ENCODE measurements at regions not wholly inside any gene's neighbourhood (a gene's known extent, or its start where the extent isn't known, plus 50 kb on each side); places are given as distances from the start of the nearest gene placed in this dataset.

- TF ChIP-seq CTCF (IDR thresholded peaks at IDR 0.05) = no peak
- Histone ChIP-seq H3K27ac (no peak overlapping the region), H3K4me3 (ENCODE audit: low read depth, low read length) (no peak overlapping the region), H3K27me3 (ENCODE audit: control insufficient read depth, insufficient read depth, low read length) (no peaks in the 10 kb centered on the region), H3K4me2 (ENCODE audit: low read length) (no peak overlapping the region), H3K9me3 (ENCODE audit: control insufficient read depth, low read length) (no peaks in the 10 kb centered on the region), H3K4me1 (no peaks in the 10 kb centered on the region), H3K36me3 (ENCODE audit: control insufficient read depth, insufficient read depth, low read length) (no peaks in the 10 kb centered on the region), H3K9ac (no peak overlapping the region), H3K79me2 (no peaks in the 10 kb centered on the region), H2AFZ (no peak overlapping the region)
Measured at GRCh38 chr14:25472700-25473099, 422.8 kb upstream of the STXBP6 start.

GRCh38 chr14:25464772-25465171 is 414.8 kb upstream of the STXBP6 start:
- Histone ChIP-seq H3K79me2 (no peaks in the 10 kb centered on the region), H3K4me2 (ENCODE audit: low read length) (no peak overlapping the region), H3K9me3 (ENCODE audit: control insufficient read depth, low read length) (no peaks in the 10 kb centered on the region), H3K4me1 (no peaks in the 10 kb centered on the region), H3K4me3 (ENCODE audit: low read depth, low read length) (no peak overlapping the region), H3K9ac (no peak overlapping the region), H3K27me3 (ENCODE audit: control insufficient read depth, insufficient read depth, low read length) (no peaks in the 10 kb centered on the region), H2AFZ (no peak overlapping the region), H3K27ac (no peak overlapping the region), H3K36me3 (ENCODE audit: control insufficient read depth, insufficient read depth, low read length) (no peaks in the 10 kb centered on the region)
- TF ChIP-seq CTCF (IDR thresholded peaks at IDR 0.05) = no peak

GRCh38 chr14:25464078-25464477 is 414.1 kb upstream of the STXBP6 start:
- H3K27ac ChIP-seq = no peak overlapping the region
- no peaks in the 10 kb centered on the region for H3K27me3 ChIP-seq (ENCODE audit: control insufficient read depth, insufficient read depth, low read length)
- no peaks in the 10 kb centered on the region for H3K79me2 ChIP-seq
- no peak overlapping the region for H3K9ac ChIP-seq
- H2AFZ ChIP-seq = no peak overlapping the region
- H3K4me1 ChIP-seq = no peaks in the 10 kb centered on the region
- H3K9me3 ChIP-seq (ENCODE audit: control insufficient read depth, low read length) = no peaks in the 10 kb centered on the region
- no peak overlapping the region for H3K4me2 ChIP-seq (ENCODE audit: low read length)
- no peaks in the 10 kb centered on the region for H3K36me3 ChIP-seq (ENCODE audit: control insufficient read depth, insufficient read depth, low read length)
- no peak for TF ChIP-seq CTCF (IDR thresholded peaks at IDR 0.05)
- H3K4me3 ChIP-seq (ENCODE audit: low read depth, low read length) = no peak overlapping the region

- Histone ChIP-seq H2AFZ (no peak overlapping the region), H3K27me3 (ENCODE audit: control insufficient read depth, insufficient read depth, low read length) (no peaks in the 10 kb centered on the region), H3K79me2 (no peaks in the 10 kb centered on the region), H3K27ac (no peak overlapping the region), H3K4me1 (no peaks in the 10 kb centered on the region), H3K4me2 (ENCODE audit: low read length) (no peak overlapping the region), H3K36me3 (ENCODE audit: control insufficient read depth, insufficient read depth, low read length) (no peaks in the 10 kb centered on the region), H3K4me3 (ENCODE audit: low read depth, low read length) (no peak overlapping the region), H3K9me3 (ENCODE audit: control insufficient read depth, low read length) (no peaks in the 10 kb centered on the region), H3K9ac (no peak overlapping the region)
- TF ChIP-seq CTCF (IDR thresholded peaks at IDR 0.05) = no peak
Measured at GRCh38 chr14:25463480-25463879, 413.5 kb upstream of the STXBP6 start.

GRCh38 chr14:25461780-25462179 is 411.8 kb upstream of the STXBP6 start:
- H3K27ac ChIP-seq = no peak overlapping the region
- H3K4me2 ChIP-seq (ENCODE audit: low read length) = no peak overlapping the region
- H3K4me1 ChIP-seq = no peaks in the 10 kb centered on the region
- H3K36me3 ChIP-seq (ENCODE audit: control insufficient read depth, insufficient read depth, low read length) = no peaks in the 10 kb centered on the region
- no peak overlapping the region for H2AFZ ChIP-seq
- no peaks in the 10 kb centered on the region for H3K79me2 ChIP-seq
- no peak overlapping the region for H3K9ac ChIP-seq
- H3K9me3 ChIP-seq (ENCODE audit: control insufficient read depth, low read length) = no peaks in the 10 kb centered on the region
- no peak overlapping the region for H3K4me3 ChIP-seq (ENCODE audit: low read depth, low read length)
- no peaks in the 10 kb centered on the region for H3K27me3 ChIP-seq (ENCODE audit: control insufficient read depth, insufficient read depth, low read length)
- TF ChIP-seq CTCF (IDR thresholded peaks at IDR 0.05) = no peak

Data from parathyroid adenoma (tissue), 2 donors.